GDM1 (cell line): ENCODE measurements at regions not wholly inside any gene's neighbourhood (a gene's known extent, or its start where the extent isn't known, plus 50 kb on each side); places are given as distances from the start of the nearest gene placed in this dataset.

Source experiments
- DNase-seq: peaks from one replicate; lab custom pipeline; 2025; lab: John Stamatoyannopoulos, UW

- no peak for DNase-seq
Observed at GRCh38 chr17:69719474-69720048, 305.1 kb downstream of the MAP2K6 start.

GRCh38 chr17:69722518-69722917 is 308.0 kb downstream of the MAP2K6 start:
- DNase-seq, result no peak

- DNase-seq, result no peak
Observed at GRCh38 chr17:69723316-69723715, 308.8 kb downstream of the MAP2K6 start.

GRCh38 chr17:69723741-69724140 is 309.2 kb downstream of the MAP2K6 start:
- DNase-seq, result no peak

GRCh38 chr17:69724238-69724637 is 309.7 kb downstream of the MAP2K6 start:
- no peak for DNase-seq

GRCh38 chr17:69725146-69725545 is 310.6 kb downstream of the MAP2K6 start:
- no peak for DNase-seq

- DNase-seq, result no peak
Observed at GRCh38 chr17:69728816-69729215, 314.3 kb downstream of the MAP2K6 start.

GRCh38 chr17:69729944-69730343 is 315.4 kb downstream of the MAP2K6 start:
- no peak for DNase-seq

- DNase-seq, result no peak
Observed at GRCh38 chr17:69732272-69732918, 317.9 kb downstream of the MAP2K6 start.

GRCh38 chr17:69733171-69734012 is 318.9 kb downstream of the MAP2K6 start:
- DNase-seq, result no peak

- no peak for DNase-seq
Observed at GRCh38 chr17:69734656-69735055, 320.2 kb downstream of the MAP2K6 start.

GRCh38 chr17:69735285-69735684 is 320.8 kb downstream of the MAP2K6 start:
- no peak for DNase-seq

- no peak for DNase-seq
Observed at GRCh38 chr17:69743091-69743490, 328.6 kb downstream of the MAP2K6 start.

GRCh38 chr17:69744512-69745070 is 330.1 kb downstream of the MAP2K6 start:
- no peak for DNase-seq

- DNase-seq, result no peak
Observed at GRCh38 chr17:69749911-69750310, 325.1 kb upstream of the KCNJ16 start.

GRCh38 chr17:69757688-69758430 is 317.2 kb upstream of the KCNJ16 start:
- no peak for DNase-seq

- no peak for DNase-seq
Observed at GRCh38 chr17:69760562-69760961, 314.5 kb upstream of the KCNJ16 start.

- no peak for DNase-seq
Observed at GRCh38 chr17:69761011-69761410, 314.0 kb upstream of the KCNJ16 start.

- no peak for DNase-seq
Observed at GRCh38 chr17:69761767-69762321, 313.2 kb upstream of the KCNJ16 start.

GRCh38 chr17:69762359-69762758 is 312.7 kb upstream of the KCNJ16 start:
- DNase-seq, result no peak

GRCh38 chr17:69762766-69763165 is 312.3 kb upstream of the KCNJ16 start:
- DNase-seq, result no peak

- DNase-seq, result no peak
Observed at GRCh38 chr17:69763503-69763902, 311.5 kb upstream of the KCNJ16 start.
